Cardiac fibroblast (primary cell): ENCODE measurements at regions not wholly inside any gene's neighbourhood (a gene's known extent, or its start where the extent isn't known, plus 50 kb on each side); places are given as distances from the start of the nearest gene placed in this dataset.

Experiments
- DNase-seq, 2 donors: peaks; one replicate each; pipeline versions ENCODE4 v3.0.0 to v3.0.0-alpha.2; 2010; ENCODE audit warnings: low read depth in 2 of 2
- H3K4me3 ChIP-seq, 2 donors: replicated peaks in 1 of 2; 1 replicate in 1 of 2; 2 replicates in 1 of 2; pipeline ENCODE4 v1.5.1; 2011; ENCODE audit warnings: low read depth in 2 of 2, low read length in 2 of 2, mild to moderate bottlenecking in 2 of 2, moderate library complexity in 1 of 2
- CTCF ChIP-seq: IDR thresholded peaks from one replicate; pipeline ENCODE4 v1.5.1; 2011; ENCODE audit warnings: low read depth, mild to moderate bottlenecking, low read length, inconsistent platforms

- TF ChIP-seq CTCF: no peak
- no peak overlapping the region for H3K4me3 ChIP-seq
- no peak for DNase-seq
Measured at GRCh38 chr1:207218512-207219362, 102.7 kb upstream of the CD55 start.

GRCh38 chr1:207219979-207220889 is 101.2 kb upstream of the CD55 start:
- no peak for DNase-seq
- TF ChIP-seq CTCF: no peak

GRCh38 chr1:207221934-207222351 is 99.5 kb upstream of the CD55 start:
- H3K4me3 ChIP-seq: no peak overlapping the region
- peak in 1 of 2 donors; percentile 50 for DNase-seq
- TF ChIP-seq CTCF: no peak

More at GRCh38 chr1:207219979-207220889, 101.2 kb upstream of the CD55 start:
- H3K4me3 ChIP-seq: no peak overlapping the region

- no peak overlapping the region for H3K4me3 ChIP-seq
- TF ChIP-seq CTCF: no peak
- no peak for DNase-seq
Measured at GRCh38 chr1:207223162-207223561, 98.3 kb upstream of the CD55 start.

- H3K4me3 ChIP-seq: no peak overlapping the region
- TF ChIP-seq CTCF: no peak
Measured at GRCh38 chr1:207224666-207225065, 96.8 kb upstream of the CD55 start.

GRCh38 chr1:207227131-207227630 is 94.3 kb upstream of the CD55 start:
- TF ChIP-seq CTCF: no peak
- no peak overlapping the region for H3K4me3 ChIP-seq
- no peak for DNase-seq

More at GRCh38 chr1:207224666-207225065, 96.8 kb upstream of the CD55 start:
- DNase-seq: no peak
